ENCODE measurements at regions not wholly inside any gene's neighbourhood (a gene's known extent, or its start where the extent isn't known, plus 50 kb on each side); places are given as distances from the start of the nearest gene placed in this dataset.

GRCh38 chr10:28386503-28386868 is 83.6 kb upstream of the MPP7 start:
- Histone ChIP-seq H3K9me3 (no peaks in the 10 kb centered on the region), H3K27me3 (no peaks in the 10 kb centered on the region), H3K36me3 (no peaks in the 10 kb centered on the region), H3K4me3 (no peak overlapping the region), H3K4me1 (peaks cover 0 to 6% (median 1%) of the 10 kb centered on the region in 4 donors), H3K27ac (peak overlapping the region in 1 of 4 donors; percentile 17)
- intact Hi-C loops (cut with DNase I): loop anchor here (10.0 kb wide), 1 partner anchor 942 kb away; no protein-coding TSS in a partner anchor
- DNase-seq: no peak
- 67 to 84% methylated on average over 4 of the region's 4 CpGs for WGBS, 2 donors
- no peak for TF ChIP-seq CTCF (IDR thresholded peaks at IDR 0.05)
- TF ChIP-seq POLR2A (IDR thresholded peaks at IDR 0.05): no peak
- TF ChIP-seq POLR2AphosphoS5 (IDR thresholded peaks at IDR 0.05): no peak

DNA sequence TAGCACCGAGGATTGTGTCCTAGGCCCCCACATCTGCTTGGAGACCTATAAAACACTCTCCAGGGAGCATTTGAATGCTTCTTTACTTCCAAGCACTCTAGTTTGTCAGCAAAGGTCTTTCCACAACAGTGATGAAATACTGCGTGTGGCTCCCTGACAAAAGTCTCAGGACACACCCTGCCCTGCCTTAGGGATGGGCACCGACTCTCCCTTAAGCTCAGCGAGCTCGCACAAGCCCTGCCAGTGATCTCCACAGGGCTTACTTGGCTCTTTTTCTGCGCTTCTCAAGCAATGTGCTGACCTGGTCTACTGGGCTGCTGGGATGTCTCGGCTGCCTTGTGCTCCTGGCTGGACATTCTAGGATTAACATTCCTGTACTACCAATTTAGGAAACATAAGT is 84.3 kb upstream of the MPP7 start:
- peaks cover 0 to 6% (median 0%) of the 10 kb centered on the region in 4 donors for H3K4me1 ChIP-seq
- 23 to 66% methylated on average over 7 of the region's 7 CpGs for WGBS, 2 donors
- no peak for DNase-seq
- intact Hi-C loops (cut with DNase I): loop anchor here (10.0 kb wide), 1 partner anchor 942 kb away; no protein-coding TSS in a partner anchor
- H3K9me3 ChIP-seq: no peaks in the 10 kb centered on the region
- no peaks in the 10 kb centered on the region for H3K36me3 ChIP-seq
- H3K27ac ChIP-seq: no peak overlapping the region
- TF ChIP-seq CTCF (IDR thresholded peaks at IDR 0.05): no peak
- no peak for TF ChIP-seq POLR2AphosphoS5 (IDR thresholded peaks at IDR 0.05)
- TF ChIP-seq EP300 (IDR thresholded peaks at IDR 0.05): no peak
- TF ChIP-seq POLR2A (IDR thresholded peaks at IDR 0.05): no peak
- H3K27me3 ChIP-seq: no peaks in the 10 kb centered on the region
- H3K4me3 ChIP-seq: no peak overlapping the region

GRCh38 chr10:28391283-28391682 is 88.4 kb upstream of the MPP7 start:
- Histone ChIP-seq H3K27me3 (no peaks in the 10 kb centered on the region), H3K9me3 (no peaks in the 10 kb centered on the region), H3K36me3 (no peaks in the 10 kb centered on the region), H3K27ac (no peak overlapping the region), H3K4me1 (peaks cover 0 to 12% (median 2%) of the 10 kb centered on the region in 4 donors), H3K4me3 (no peak overlapping the region)
- no peak for DNase-seq
- no peak for TF ChIP-seq POLR2A (IDR thresholded peaks at IDR 0.05)
- TF ChIP-seq CTCF (IDR thresholded peaks at IDR 0.05): no peak
- no peak for TF ChIP-seq POLR2AphosphoS5 (IDR thresholded peaks at IDR 0.05)
- TF ChIP-seq EP300 (IDR thresholded peaks at IDR 0.05): no peak
- intact Hi-C loops (cut with DNase I): no loop called here
- WGBS, 2 donors: 86 to 89% methylated on average over 5 of the region's 5 CpGs

- Histone ChIP-seq H3K27me3 (no peaks in the 10 kb centered on the region), H3K9me3 (no peaks in the 10 kb centered on the region), H3K4me1 (peaks cover 0 to 6% (median 2%) of the 10 kb centered on the region in 4 donors), H3K4me3 (no peak overlapping the region), H3K36me3 (no peaks in the 10 kb centered on the region), H3K27ac (no peak overlapping the region)
- DNase-seq: peak; percentile 76
- intact Hi-C loops (cut with DNase I): no loop called here
- TF ChIP-seq CTCF (IDR thresholded peaks at IDR 0.05) (peak; percentile 46 to 85 (median 68)), POLR2AphosphoS5 (IDR thresholded peaks at IDR 0.05) (no peak)
- 10 to 16% methylated on average over 8 of the region's 8 CpGs for WGBS, 2 donors
These were observed 91.2 kb upstream of the MPP7 start for GRCh38 chr10:28393956-28394568.

DNA sequence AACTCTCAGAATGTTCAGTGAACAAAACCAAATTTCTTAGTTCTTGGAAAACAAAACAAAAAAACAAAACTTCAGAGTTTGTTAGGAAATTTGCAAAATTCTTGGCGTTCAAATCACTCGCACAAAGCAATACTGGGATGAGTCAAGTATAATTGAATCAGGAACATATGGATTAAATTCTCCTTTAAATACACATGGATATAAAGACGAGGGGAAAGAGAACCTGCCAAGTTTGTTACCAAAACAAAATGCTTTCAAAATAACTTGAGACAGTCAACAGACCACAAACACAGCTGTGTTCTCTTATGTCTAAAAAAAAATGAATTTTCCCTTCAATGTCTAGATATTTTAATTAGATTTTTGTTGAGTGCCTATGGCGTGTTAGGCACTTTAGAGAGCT is 93.5 kb upstream of the MPP7 start:
- intact Hi-C loops (cut with DNase I): no loop called here
- WGBS, 2 donors: 74 to 78% methylated on average over 4 of the region's 4 CpGs
- Histone ChIP-seq H3K27me3 (no peaks in the 10 kb centered on the region), H3K36me3 (no peaks in the 10 kb centered on the region), H3K9me3 (no peaks in the 10 kb centered on the region), H3K4me1 (peaks cover 0 to 6% (median 2%) of the 10 kb centered on the region in 4 donors), H3K4me3 (no peak overlapping the region), H3K27ac (no peak overlapping the region)
- DNase-seq: no peak
- no peak for TF ChIP-seq CTCF (IDR thresholded peaks at IDR 0.05)
- no peak for TF ChIP-seq POLR2A (IDR thresholded peaks at IDR 0.05)
- TF ChIP-seq EP300 (IDR thresholded peaks at IDR 0.05): no peak
- TF ChIP-seq POLR2AphosphoS5 (IDR thresholded peaks at IDR 0.05): no peak
